ENCODE measurements at regions not wholly inside any gene's neighbourhood (a gene's known extent, or its start where the extent isn't known, plus 50 kb on each side); places are given as distances from the start of the nearest gene placed in this dataset.

GRCh38 chr13:31468114-31468902 lies 268.5 kb downstream of the B3GLCT start:
- no peak for TF ChIP-seq POLR2A (IDR thresholded peaks at IDR 0.05; ENCODE audit: low read length)
- no peak for TF ChIP-seq GATA1 (IDR thresholded peaks at IDR 0.05; ENCODE audit: low read depth, low read length)

Data from erythroblast (primary cell).